HepG2 (cell line): ENCODE measurements at regions not wholly inside any gene's neighbourhood (a gene's known extent, or its start where the extent isn't known, plus 50 kb on each side); places are given as distances from the start of the nearest gene placed in this dataset.

Experiments used
- ATAC-seq: fragments of 200-7000 bp; cut with Tn5 transposase; 3 replicates; pipeline ENCODE4 v1.9.1; 2020; ENCODE audit warnings: mild to moderate bottlenecking, moderate library complexity
- BruUV-seq: library from RNA; stranded (reverse); fragments of 400-500 nt; replicated peaks from 2 replicates; lab custom pipeline; 2021; lab: Mats Ljungman, UMichigan
- CTCF ChIA-PET: fragments of 300-600 bp; formaldehyde crosslinking; extraction: SDS; loops from one replicate; lab custom pipeline; 2021; ENCODE audit warnings: low total read pairs, inconsistent platforms, low intra/inter-chr PET ratio; lab: Yijun Ruan, JAX
- POLR2A ChIA-PET: fragments of 350-600 bp; sonication (Branson Sonifier 250); formaldehyde crosslinking; loops from one replicate; lab custom pipeline; 2020; ENCODE audit warnings: antibody characterized with exemption, inconsistent platforms; lab: Yijun Ruan, JAX
- DNase-seq: peaks from one replicate; pipeline ENCODE4 v3.0.0-alpha.2; 2015; ENCODE audit warnings: low spot score
- FAIRE-seq: peaks from 3 replicates; lab custom pipeline; 2011; peaks lifted over from hg19 to GRCh38; lab: Jason Lieb, UNC
- H2AFZ ChIP-seq: one replicate; pipeline ENCODE4 v1.6.1; 2011; ENCODE audit warnings: low read length, inconsistent platforms
- H3K27ac ChIP-seq: fragments of 300-600 bp; 3 replicates; pipeline ENCODE4 v1.8.0; 2011; ENCODE audit warnings: mixed run types, mild to moderate bottlenecking, mixed read lengths, low read length, inconsistent platforms; ENCODE audit not compliant: insufficient read depth; ENCODE audit errors: extremely low read length
- H3K27me3 ChIP-seq, 2 experiments: fragments of 200-600 bp in 1 of 2; 2 replicates in 1 of 2; 3 replicates in 1 of 2; pipeline versions ENCODE4 v1.6.0 to v1.8.0; 2011; ENCODE audit warnings: low read length in 2 of 2, mild to moderate bottlenecking in 2 of 2, moderate library complexity in 2 of 2, inconsistent platforms in 1 of 2; ENCODE audit not compliant: insufficient read depth in 2 of 2, control insufficient read depth in 1 of 2
- H3K36me3 ChIP-seq, 2 experiments: fragments of 200-600 bp in 1 of 2; replicated peaks in 1 of 2; 2 replicates in 1 of 2; 3 replicates in 1 of 2; pipeline versions ENCODE4 v1.5.1 to v1.8.0; 2011; ENCODE audit warnings: low read length in 2 of 2, inconsistent platforms in 1 of 2; ENCODE audit not compliant: insufficient read depth in 2 of 2, control insufficient read depth in 1 of 2
- H3K4me1 ChIP-seq: 2 replicates; pipeline ENCODE4 v1.5.1; 2012; ENCODE audit warnings: low read length, inconsistent platforms; ENCODE audit not compliant: insufficient read depth
- H3K4me2 ChIP-seq: 2 replicates; pipeline ENCODE4 v1.6.0; 2011; ENCODE audit warnings: low read depth, low read length, inconsistent platforms
- H3K4me3 ChIP-seq, 3 experiments: fragments of 200-600 bp in 1 of 3; sonication (generic), shearing (Covaris generic) in 1 of 3; replicated peaks in 1 of 3; 2 replicates each; pipeline ENCODE4 v1.5.1; 2011 to 2016; ENCODE audit warnings: low read length in 3 of 3, inconsistent platforms in 2 of 3, low read depth in 2 of 3, mild to moderate bottlenecking in 2 of 3, control low read depth in 1 of 3, mixed read lengths in 1 of 3; ENCODE audit not compliant: insufficient read depth in 1 of 3
- H3K79me2 ChIP-seq: one replicate; pipeline ENCODE4 v1.6.1; 2011; ENCODE audit warnings: low read length, inconsistent platforms; ENCODE audit not compliant: insufficient read depth
- H3K9ac ChIP-seq: 2 replicates; pipeline ENCODE4 v1.6.0; 2011; ENCODE audit warnings: mild to moderate bottlenecking, low read depth, low read length, inconsistent platforms; ENCODE audit not compliant: insufficient read depth
- H3K9me3 ChIP-seq: 2 replicates; pipeline ENCODE4 v1.5.1; 2012; ENCODE audit warnings: mild to moderate bottlenecking, low read length
- H4K20me1 ChIP-seq: 2 replicates; pipeline ENCODE4 v1.6.0; 2011; ENCODE audit warnings: inconsistent platforms, mild to moderate bottlenecking, low read length, moderate library complexity; ENCODE audit not compliant: insufficient read depth
- CENPX ChIP-seq: sonication (generic); formaldehyde crosslinking; IDR thresholded peaks from 2 replicates; pipeline ENCODE4 v1.9.0; 2021; ENCODE audit warnings: mild to moderate bottlenecking, missing genetic modification reagents, moderate library complexity
- ETS1 ChIP-seq: sonication (generic); formaldehyde crosslinking; IDR thresholded peaks from 2 replicates; pipeline ENCODE4 v1.4.0; 2020; ENCODE audit warnings: missing genetic modification reagents
- SRSF9 ChIP-seq: fragments of 200-400 bp; formaldehyde crosslinking; IDR thresholded peaks from 2 replicates; pipeline ENCODE4 v1.6.1; 2018; ENCODE audit warnings: borderline replicate concordance, mild to moderate bottlenecking, low read depth, low read length; ENCODE audit not compliant: insufficient read depth, poor library complexity, severe bottlenecking
- ZMYM2 ChIP-seq: sonication (generic); formaldehyde crosslinking; IDR thresholded peaks from 2 replicates; pipeline ENCODE4 v1.8.0; 2022; ENCODE audit warnings: mild to moderate bottlenecking, missing genetic modification reagents
- ZNF280D ChIP-seq: sonication (generic); formaldehyde crosslinking; IDR thresholded peaks from 2 replicates; pipeline ENCODE4 v1.5.1; 2020; ENCODE audit warnings: mild to moderate bottlenecking, missing genetic modification reagents
- ZNF317 ChIP-seq: sonication (generic); formaldehyde crosslinking; IDR thresholded peaks from 2 replicates; pipeline ENCODE4 v1.5.0; 2020; ENCODE audit warnings: mild to moderate bottlenecking, missing genetic modification reagents
- WGBS: methylation state at CpG from one replicate; pipeline ENCODE4 v1.1.6; 2017; ENCODE audit warnings: low lambda C conversion rate; 5-methylcytosine and 5-hydroxymethylcytosine counted together
- in situ Hi-C: cut with HindIII; loops from 2 replicates; pipeline ENCODE4 v1.10.0; 2017; ENCODE audit warnings: low pct_unique_long_range_greater_than_20kb; ENCODE audit not compliant: extremely low pct_ligation_motif_present
- intact Hi-C: fragments of 100-400 bp; cut with micrococcal nuclease; formaldehyde crosslinking; loops from one replicate; pipeline ENCODE4 v1.10.0; 2022; ENCODE audit not compliant: unreplicated experiment

DNA sequence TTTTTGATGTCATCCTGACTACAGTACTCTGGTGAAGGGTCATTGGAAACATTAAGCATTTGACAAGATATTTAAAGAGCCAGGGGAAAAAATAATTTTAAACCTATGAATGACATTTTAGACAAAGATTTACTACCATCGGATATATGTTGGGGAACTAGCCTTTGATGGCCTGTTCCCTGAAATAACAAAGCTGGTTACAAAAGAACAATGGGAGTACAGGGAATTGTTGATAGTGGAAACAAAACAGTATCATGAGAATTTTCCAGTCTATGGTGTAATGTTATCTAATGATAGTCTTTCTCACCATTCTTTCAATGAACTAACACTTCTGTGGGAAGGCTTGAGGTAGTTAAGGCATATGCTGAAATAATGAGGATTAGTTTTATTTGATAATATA lies 125.9 kb upstream of the KLHL4 start:
- Histone ChIP-seq H3K4me3 (no peak overlapping the region), H3K36me3 (no peaks in the 10 kb centered on the region), H3K79me2 (no peaks in the 10 kb centered on the region), H3K4me2 (no peak overlapping the region), H2AFZ (no peak overlapping the region), H3K27ac (no peak overlapping the region), H4K20me1 (no peaks in the 10 kb centered on the region), H3K4me1 (no peaks in the 10 kb centered on the region), H3K9me3 (no peaks in the 10 kb centered on the region), H3K9ac (no peak overlapping the region), H3K27me3 (no peaks in the 10 kb centered on the region)
- in situ Hi-C loops = no loop called here
- DNase-seq = no peak
- no peak for FAIRE-seq
- no peak for ATAC-seq
- WGBS = 63% methylated on average over 1 of the region's 1 CpG
- ChIA-PET CTCF (no interaction called here), POLR2A (no interaction called here)
- no TSS peak for BruUV-seq
- TF ChIP-seq ZMYM2 (CRISPR knock-in tag) (no peak), ZNF317 (CRISPR knock-in tag) (no peak), ETS1 (CRISPR knock-in tag) (no peak), ZNF280D (no peak)
- intact Hi-C loops = no loop called here

GRCh38 chrX:87392369-87392768 lies 125.2 kb upstream of the KLHL4 start:
- H3K79me2 ChIP-seq = no peaks in the 10 kb centered on the region
- POLR2A ChIA-PET = no interaction called here
- BruUV-seq = no TSS peak

More at GRCh38 chrX:87392369-87392768, 125.2 kb upstream of the KLHL4 start:
- TF ChIP-seq SRSF9 (no peak), CENPX (no peak)
- DNase-seq = no peak
- Histone ChIP-seq H3K4me2 (no peak overlapping the region), H3K27ac (no peak overlapping the region), H3K9me3 (no peaks in the 10 kb centered on the region), H3K27me3 (no peaks in the 10 kb centered on the region), H3K36me3 (no peaks in the 10 kb centered on the region), H2AFZ (no peak overlapping the region), H3K9ac (no peak overlapping the region), H4K20me1 (no peaks in the 10 kb centered on the region), H3K4me1 (no peaks in the 10 kb centered on the region), H3K4me3 (no peak overlapping the region)
- intact Hi-C loops (no loop called here), in situ Hi-C loops (no loop called here)
- FAIRE-seq = no peak
- ATAC-seq = no peak
- 0% methylated on average over 2 of the region's 2 CpGs for WGBS
- CTCF ChIA-PET = no interaction called here
